ENCODE measurements at regions not wholly inside any gene's neighbourhood (a gene's known extent, or its start where the extent isn't known, plus 50 kb on each side); places are given as distances from the start of the nearest gene placed in this dataset.
"Not testable (repeated sequence)": the region's sequence is repeated elsewhere in the genome, so short reads cannot be mapped to it uniquely, and the experiment has no call there.

DNA sequence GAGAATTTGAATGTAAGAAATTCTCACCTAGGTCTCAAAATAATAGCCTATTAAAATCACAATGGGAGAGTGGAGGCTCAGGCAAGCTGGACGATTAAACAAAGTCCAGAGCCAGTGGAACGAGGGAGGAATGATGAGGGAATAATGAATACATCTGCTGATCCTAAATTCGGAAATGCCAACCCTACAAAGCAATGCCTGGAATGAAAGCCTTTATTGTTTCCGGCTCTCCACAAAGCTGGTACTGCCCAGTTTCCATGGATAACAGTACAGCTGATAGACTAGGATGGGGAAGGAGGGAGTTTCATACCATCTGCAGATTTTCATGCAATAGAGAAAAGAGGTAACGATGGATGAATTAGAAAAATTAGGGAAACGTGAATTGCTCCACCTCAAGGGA lies 356.1 kb downstream of the CBLN4 start:
- Histone ChIP-seq H3K27ac (no peak overlapping the region), H3K4me3 (no peak overlapping the region), H3K9me3 (no peaks in the 10 kb centered on the region), H3K27me3 (replicated peaks; ENCODE audit: insufficient read depth) (no peaks in the 10 kb centered on the region), H3K36me3 (no peaks in the 10 kb centered on the region), H3K4me1 (replicated peaks) (no peaks in the 10 kb centered on the region)
- DNase-seq (ENCODE audit: low spot score): no peak
- 67% methylated on average over 6 of the region's 6 CpGs for WGBS
- intact Hi-C loops (cut with DNase I): no loop called here
- no peak for TF ChIP-seq POLR2A (IDR thresholded peaks at IDR 0.05)
- no peak for TF ChIP-seq POLR2AphosphoS5 (IDR thresholded peaks at IDR 0.05)
- no peak for TF ChIP-seq CTCF (IDR thresholded peaks at IDR 0.05)

DNA sequence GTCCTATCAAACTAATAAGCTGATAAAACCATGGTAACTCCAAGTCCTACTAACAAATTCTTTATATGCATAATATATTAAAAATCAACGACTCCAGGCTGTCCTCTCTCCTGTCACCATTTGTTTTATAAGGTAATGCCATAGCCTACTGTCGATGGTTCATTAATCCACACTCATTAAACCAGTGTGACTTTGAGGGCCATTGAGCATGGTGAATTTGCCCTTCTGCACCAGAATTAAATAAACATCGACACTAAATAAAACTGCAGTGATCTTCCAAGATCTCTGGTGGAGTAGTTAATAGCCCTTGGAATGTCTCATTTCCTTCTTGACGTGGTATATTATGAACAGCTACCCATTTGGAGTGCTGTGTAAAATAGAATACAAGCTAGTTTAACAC lies 358.5 kb downstream of the CBLN4 start:
- no peak overlapping the region for H3K27ac ChIP-seq
- no peaks in the 10 kb centered on the region for H3K4me1 ChIP-seq (replicated peaks)
- no peaks in the 10 kb centered on the region for H3K9me3 ChIP-seq
- TF ChIP-seq POLR2AphosphoS5 (IDR thresholded peaks at IDR 0.05) (no peak), CTCF (IDR thresholded peaks at IDR 0.05) (no peak), POLR2A (IDR thresholded peaks at IDR 0.05) (no peak)
- intact Hi-C loops (cut with DNase I): no loop called here
- H3K27me3 ChIP-seq (replicated peaks; ENCODE audit: insufficient read depth): no peaks in the 10 kb centered on the region
- no peak overlapping the region for H3K4me3 ChIP-seq
- WGBS: 66% methylated on average over 4 of the region's 4 CpGs
- no peaks in the 10 kb centered on the region for H3K36me3 ChIP-seq
- no peak for DNase-seq (ENCODE audit: low spot score)

- Histone ChIP-seq H3K36me3 (no peaks in the 10 kb centered on the region), H3K4me3 (no peak overlapping the region), H3K27ac (no peak overlapping the region), H3K27me3 (replicated peaks; ENCODE audit: insufficient read depth) (no peaks in the 10 kb centered on the region), H3K4me1 (replicated peaks) (no peaks in the 10 kb centered on the region), H3K9me3 (no peaks in the 10 kb centered on the region)
- DNase-seq (ENCODE audit: low spot score): no peak
- TF ChIP-seq CTCF (IDR thresholded peaks at IDR 0.05) (no peak), POLR2A (IDR thresholded peaks at IDR 0.05) (no peak), POLR2AphosphoS5 (IDR thresholded peaks at IDR 0.05) (no peak)
- intact Hi-C loops (cut with DNase I): no loop called here
- WGBS: 6% methylated on average over 1 of the region's 1 CpG
These were observed 363.8 kb downstream of the CBLN4 start for GRCh38 chr20:55641497-55641896.

- no peaks in the 10 kb centered on the region for H3K4me1 ChIP-seq (replicated peaks)
- no peak overlapping the region for H3K4me3 ChIP-seq
- no peak for TF ChIP-seq POLR2AphosphoS5 (IDR thresholded peaks at IDR 0.05)
- no peak for TF ChIP-seq CTCF (IDR thresholded peaks at IDR 0.05)
- no peaks in the 10 kb centered on the region for H3K27me3 ChIP-seq (replicated peaks; ENCODE audit: insufficient read depth)
- H3K36me3 ChIP-seq: no peaks in the 10 kb centered on the region
- H3K27ac ChIP-seq: no peak overlapping the region
- 84% methylated on average over 2 of the region's 2 CpGs for WGBS
- H3K9me3 ChIP-seq: no peaks in the 10 kb centered on the region
- no peak for DNase-seq (ENCODE audit: low spot score)
- intact Hi-C loops (cut with DNase I): no loop called here
These were observed 369.4 kb downstream of the CBLN4 start for GRCh38 chr20:55635870-55636269.

- Histone ChIP-seq H3K9me3 (no peaks in the 10 kb centered on the region), H3K4me1 (replicated peaks) (no peaks in the 10 kb centered on the region), H3K36me3 (no peaks in the 10 kb centered on the region), H3K27ac (no peak overlapping the region), H3K27me3 (replicated peaks; ENCODE audit: insufficient read depth) (no peaks in the 10 kb centered on the region), H3K4me3 (no peak overlapping the region)
- TF ChIP-seq POLR2AphosphoS5 (IDR thresholded peaks at IDR 0.05) (no peak), POLR2A (IDR thresholded peaks at IDR 0.05) (no peak), CTCF (IDR thresholded peaks at IDR 0.05) (no peak)
- WGBS: 91% methylated on average over 6 of the region's 6 CpGs
- intact Hi-C loops (cut with DNase I): no loop called here
- no peak for DNase-seq (ENCODE audit: low spot score)
These were observed 372.7 kb downstream of the CBLN4 start for GRCh38 chr20:55632592-55632991.

- H3K4me3 ChIP-seq; H3K36me3 ChIP-seq; H3K4me1 ChIP-seq (replicated peaks); H3K9me3 ChIP-seq; H3K27ac ChIP-seq; H3K27me3 ChIP-seq (replicated peaks; ENCODE audit: insufficient read depth); DNase-seq (ENCODE audit: low spot score); intact Hi-C loops (cut with DNase I): not testable (repeated sequence)
- 96% methylated on average over 4 of the region's 4 CpGs for WGBS
These were observed 376.2 kb downstream of the CBLN4 start for GRCh38 chr20:55629143-55629542.

All from prostate gland (tissue), 2 donors.